GM21526 (cell line): ENCODE measurements at regions not wholly inside any gene's neighbourhood (a gene's known extent, or its start where the extent isn't known, plus 50 kb on each side); places are given as distances from the start of the nearest gene placed in this dataset.

Source experiments
- ATAC-seq: cut with Tn5 transposase; IDR thresholded peaks from one replicate; pipeline ENCODE4 v1.9.1; 2021; ENCODE audit warnings: moderate library complexity; ENCODE audit not compliant: unreplicated experiment, low FRiP score

- no peak for ATAC-seq
Observed at GRCh38 chr3:164608554-164609276, 469.6 kb downstream of the SI start.

GRCh38 chr3:164604687-164605086 is 473.6 kb downstream of the SI start:
- ATAC-seq = no peak

- ATAC-seq = no peak
Observed at GRCh38 chr3:164577667-164578210, 500.6 kb downstream of the SI start.

GRCh38 chr3:164572436-164572835 is 505.9 kb downstream of the SI start:
- ATAC-seq = no peak

- no peak for ATAC-seq
Observed at GRCh38 chr3:164550857-164551256, 527.4 kb downstream of the SI start.

- no peak for ATAC-seq
Observed at GRCh38 chr3:164539215-164539614, 539.1 kb downstream of the SI start.

GRCh38 chr3:164537485-164537884 is 540.8 kb downstream of the SI start:
- ATAC-seq = no peak

GRCh38 chr3:164533275-164533674 is 545.0 kb downstream of the SI start:
- ATAC-seq = no peak

GRCh38 chr3:164526250-164526649 is 552.0 kb downstream of the SI start:
- no peak for ATAC-seq

GRCh38 chr3:164524201-164524600 is 554.1 kb downstream of the SI start:
- no peak for ATAC-seq

- no peak for ATAC-seq
Observed at GRCh38 chr3:164522073-164522763, 556.1 kb downstream of the SI start.

GRCh38 chr3:164521644-164522043 is 556.7 kb downstream of the SI start:
- ATAC-seq = no peak

- no peak for ATAC-seq
Observed at GRCh38 chr3:164521139-164521538, 557.2 kb downstream of the SI start.

- ATAC-seq = no peak
Observed at GRCh38 chr3:164515256-164515655, 563.0 kb downstream of the SI start.

- ATAC-seq = no peak
Observed at GRCh38 chr3:164514576-164514975, 563.7 kb downstream of the SI start.

- ATAC-seq = no peak
Observed at GRCh38 chr3:164507886-164508285, 570.4 kb downstream of the SI start.

- no peak for ATAC-seq
Observed at GRCh38 chr3:164498917-164499316, 579.4 kb downstream of the SI start.

- ATAC-seq = no peak
Observed at GRCh38 chr3:164488893-164489292, 589.4 kb downstream of the SI start.

- no peak for ATAC-seq
Observed at GRCh38 chr3:164486150-164486549, 592.1 kb downstream of the SI start.

GRCh38 chr3:164479978-164480377 is 598.3 kb downstream of the SI start:
- ATAC-seq = no peak

GRCh38 chr3:164479406-164479805 is 598.9 kb downstream of the SI start:
- no peak for ATAC-seq

GRCh38 chr3:164478323-164478722 is 600.0 kb downstream of the SI start:
- ATAC-seq = no peak
